SW480 (cell line): ENCODE measurements at regions not wholly inside any gene's neighbourhood (a gene's known extent, or its start where the extent isn't known, plus 50 kb on each side); places are given as distances from the start of the nearest gene placed in this dataset.
"Not testable (repeated sequence)": the region's sequence is repeated elsewhere in the genome, so short reads cannot be mapped to it uniquely, and the experiment has no call there.

Experiments used
- DNase-seq: peaks from one replicate; pipeline ENCODE4 v3.0.0-alpha.2; 2016; ENCODE audit warnings: low spot score

GRCh38 chr1:54474310-54475251, 68.4 kb upstream of the SSBP3 start:
- no peak for DNase-seq

GRCh38 chr1:54471588-54471987, 65.4 kb upstream of the SSBP3 start:
- DNase-seq, result no peak

- not testable (repeated sequence) for DNase-seq
Measured at GRCh38 chr1:54469444-54469843, 63.2 kb upstream of the SSBP3 start.

GRCh38 chr1:54468288-54469084, 62.3 kb upstream of the SSBP3 start:
- not testable (repeated sequence) for DNase-seq

- no peak for DNase-seq
Measured at GRCh38 chr1:54465351-54465811, 59.2 kb upstream of the SSBP3 start.

- DNase-seq, result no peak
Measured at GRCh38 chr1:54464477-54465146, 58.4 kb upstream of the SSBP3 start.

- DNase-seq, result no peak
Measured at GRCh38 chr1:54464031-54464476, 57.9 kb upstream of the SSBP3 start.

GRCh38 chr1:54463259-54464030, 57.3 kb upstream of the SSBP3 start:
- DNase-seq, result no peak

GRCh38 chr1:54462597-54463258, 56.5 kb upstream of the SSBP3 start:
- DNase-seq, result no peak

GRCh38 chr1:54461731-54462596, 55.8 kb upstream of the SSBP3 start:
- DNase-seq, result no peak

- no peak for DNase-seq
Measured at GRCh38 chr1:54460861-54461387, 54.7 kb upstream of the SSBP3 start.

- peak; percentile 19 for DNase-seq
Measured at GRCh38 chr1:54460351-54460750, 54.2 kb upstream of the SSBP3 start.

GRCh38 chr1:54459726-54460191, 53.6 kb upstream of the SSBP3 start:
- no peak for DNase-seq

GRCh38 chr1:54459140-54459539, 52.9 kb upstream of the SSBP3 start:
- no peak for DNase-seq

- DNase-seq, result no peak
Measured at GRCh38 chr1:54456921-54457529, 50.8 kb upstream of the SSBP3 start.

GRCh38 chr1:54456361-54456760, 50.2 kb upstream of the SSBP3 start:
- DNase-seq, result no peak
